Glutamatergic neuron (in vitro differentiated cells): ENCODE measurements at regions not wholly inside any gene's neighbourhood (a gene's known extent, or its start where the extent isn't known, plus 50 kb on each side); places are given as distances from the start of the nearest gene placed in this dataset.

ENCODE experiments used
- DNase-seq: peaks from one replicate; pipeline ENCODE4 v3.0.0; 2022
- H3K27ac Mint-ChIP-seq: one replicate; pipeline ENCODE4 v1.8.0; 2020; ENCODE audit warnings: mild to moderate bottlenecking, mixed read lengths, inconsistent platforms; ENCODE audit not compliant: unreplicated experiment
- H3K27me3 Mint-ChIP-seq: one replicate; pipeline ENCODE4 v1.8.0; 2020; ENCODE audit warnings: mild to moderate bottlenecking, moderate library complexity, mixed read lengths, inconsistent platforms; ENCODE audit not compliant: unreplicated experiment
- H3K36me3 Mint-ChIP-seq: one replicate; pipeline ENCODE4 v1.8.0; 2020; ENCODE audit warnings: mild to moderate bottlenecking, mixed read lengths, inconsistent platforms; ENCODE audit not compliant: unreplicated experiment
- H3K4me1 Mint-ChIP-seq: one replicate; pipeline ENCODE4 v1.8.0; 2020; ENCODE audit warnings: mild to moderate bottlenecking, low read depth, mixed read lengths, inconsistent platforms; ENCODE audit not compliant: unreplicated experiment
- H3K4me3 Mint-ChIP-seq: one replicate; pipeline ENCODE4 v1.8.0; 2020; ENCODE audit warnings: mild to moderate bottlenecking, mixed read lengths, inconsistent platforms; ENCODE audit not compliant: unreplicated experiment
- H3K9me3 Mint-ChIP-seq: one replicate; pipeline ENCODE4 v1.8.0; 2020; ENCODE audit warnings: mild to moderate bottlenecking, moderate library complexity, mixed read lengths, inconsistent platforms; ENCODE audit not compliant: unreplicated experiment
- CTCF ChIP-seq: fragments of 200-600 bp; sonication (generic); IDR thresholded peaks from one replicate; pipeline ENCODE4 v1.5.0; 2021; ENCODE audit not compliant: partially characterized antibody, unreplicated experiment

DNA sequence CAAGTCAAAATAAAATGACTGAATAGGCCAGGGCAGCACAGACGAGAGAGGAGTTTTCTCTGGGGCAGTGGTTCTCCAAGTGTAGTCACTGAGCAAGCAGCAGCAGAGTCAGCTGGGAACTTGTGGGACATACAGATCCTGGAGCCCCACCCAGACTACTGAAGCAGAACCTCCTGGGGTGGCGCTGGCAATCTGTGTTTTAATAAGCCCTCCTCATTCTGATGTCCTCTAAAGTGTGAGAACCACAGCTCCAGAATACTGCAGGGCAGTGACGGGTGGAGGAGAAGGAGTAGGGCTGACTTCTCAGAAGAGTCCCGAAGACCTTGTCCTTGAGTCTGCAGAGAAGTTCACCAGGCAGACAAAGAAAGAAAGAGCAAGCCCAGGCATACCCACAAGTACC, 251.3 kb upstream of the HES1 start:
- Mint-ChIP-seq H3K4me1 (no peaks in the 10 kb centered on the region), H3K27ac (no peak overlapping the region), H3K9me3 (no peaks in the 10 kb centered on the region), H3K36me3 (no peaks in the 10 kb centered on the region), H3K27me3 (peaks cover 2% of the 10 kb centered on the region), H3K4me3 (no peak overlapping the region)
- DNase-seq, result no peak
- no peak for TF ChIP-seq CTCF

DNA sequence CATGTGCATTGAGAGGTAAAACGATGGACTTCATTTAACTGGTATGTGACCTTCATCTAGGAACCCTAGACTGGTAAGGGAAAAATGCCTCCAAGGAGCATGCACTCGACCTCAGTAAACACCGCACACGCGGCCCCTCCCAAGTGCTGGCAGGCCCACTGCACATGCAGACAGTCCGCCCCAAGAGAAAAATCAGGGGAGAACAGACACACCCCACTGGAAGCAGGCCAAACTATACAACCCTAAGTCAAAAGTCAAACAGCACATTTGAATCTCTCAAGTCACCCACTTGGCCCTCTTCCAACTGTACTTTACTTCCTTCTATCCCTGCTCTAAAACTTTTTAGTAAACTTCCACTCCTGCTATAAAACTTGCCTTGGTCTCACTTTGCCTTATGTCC, 250.1 kb upstream of the HES1 start:
- H3K4me1 Mint-ChIP-seq, result no peaks in the 10 kb centered on the region
- H3K9me3 Mint-ChIP-seq, result no peaks in the 10 kb centered on the region
- H3K27ac Mint-ChIP-seq, result no peak overlapping the region
- H3K4me3 Mint-ChIP-seq, result no peak overlapping the region
- DNase-seq, result no peak
- TF ChIP-seq CTCF, result no peak
- peaks cover 2% of the 10 kb centered on the region for H3K27me3 Mint-ChIP-seq
- no peaks in the 10 kb centered on the region for H3K36me3 Mint-ChIP-seq

DNA sequence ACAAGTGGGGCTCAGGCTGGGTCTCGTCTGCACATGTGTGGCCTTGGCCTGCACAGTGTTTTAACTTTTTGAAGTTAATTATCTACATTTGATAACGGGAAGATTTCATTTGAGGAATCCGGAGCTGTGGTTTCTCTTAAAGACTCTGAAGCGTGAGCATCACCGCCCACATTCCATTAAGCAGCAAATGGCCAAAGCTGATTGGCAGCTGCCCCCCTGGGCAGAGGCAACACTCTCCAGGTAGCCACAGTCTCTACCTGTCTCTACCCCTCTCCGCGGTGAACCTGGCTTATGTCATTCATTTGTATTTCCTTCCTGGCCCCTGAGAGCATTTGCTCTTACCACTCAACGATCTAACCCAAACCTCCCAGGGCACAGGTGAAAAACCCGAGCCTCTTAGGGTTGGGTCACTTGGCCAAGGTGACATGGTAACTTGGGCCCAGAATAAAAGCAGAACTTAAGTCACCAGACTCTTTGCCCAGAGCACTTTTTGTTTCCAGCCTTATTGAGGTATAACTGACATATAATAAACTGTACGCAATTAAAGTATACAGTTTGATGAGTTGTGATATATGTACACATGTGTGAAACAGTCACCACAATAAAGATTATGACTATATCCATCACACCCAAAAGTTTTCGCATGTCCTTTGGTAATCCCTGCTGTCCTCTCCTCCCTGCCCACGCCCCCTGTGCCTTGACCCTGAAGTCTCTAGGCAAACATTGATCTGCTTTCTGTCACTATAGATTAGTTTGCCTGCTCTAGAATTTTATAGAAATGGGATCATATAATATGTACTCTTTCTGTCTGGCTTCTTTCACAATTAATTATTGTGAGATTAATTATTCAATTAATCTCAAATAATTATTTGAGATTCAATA, 245.7 kb upstream of the HES1 start:
- H3K9me3 Mint-ChIP-seq, result peaks cover 2% of the 10 kb centered on the region
- H3K4me3 Mint-ChIP-seq, result no peak overlapping the region
- H3K27me3 Mint-ChIP-seq, result no peaks in the 10 kb centered on the region
- DNase-seq, result no peak
- no peaks in the 10 kb centered on the region for H3K4me1 Mint-ChIP-seq
- no peak overlapping the region for H3K27ac Mint-ChIP-seq
- H3K36me3 Mint-ChIP-seq, result no peaks in the 10 kb centered on the region
- TF ChIP-seq CTCF, result no peak

DNA sequence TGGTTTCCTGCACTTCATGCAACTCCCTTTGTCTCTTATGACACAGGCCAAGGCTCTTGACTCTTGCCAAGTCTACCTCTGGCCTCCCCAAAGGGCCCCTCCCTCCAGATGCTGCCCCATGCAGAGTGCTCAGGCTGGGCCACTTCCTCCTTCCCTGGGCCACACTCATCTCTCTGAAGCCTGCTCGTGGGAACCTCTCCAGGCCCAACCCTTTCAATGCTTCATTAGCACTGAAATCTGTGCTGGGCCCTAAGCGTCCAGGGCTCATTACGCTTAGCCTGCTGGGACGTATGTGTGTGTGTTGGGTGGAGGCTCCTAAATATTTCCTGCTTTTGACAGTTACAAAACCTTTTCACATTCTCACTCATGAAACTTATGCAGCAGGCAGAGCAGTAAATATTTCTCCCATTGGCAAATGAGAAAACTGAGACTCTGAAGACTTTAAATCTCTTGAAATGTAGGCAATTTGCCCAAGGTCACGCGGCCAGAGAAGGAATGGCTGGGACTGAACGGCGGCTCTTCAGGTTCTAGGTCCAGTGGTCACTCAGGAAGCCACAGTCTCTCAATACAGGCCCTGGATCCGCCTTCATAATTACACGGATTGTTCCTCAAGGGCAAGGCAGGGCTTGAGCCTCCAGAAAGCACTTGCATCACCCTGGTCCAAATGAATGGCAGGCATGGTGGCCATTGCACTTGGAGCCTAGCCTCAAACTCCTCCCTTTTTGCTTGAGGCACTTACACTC, 241.7 kb upstream of the HES1 start:
- no peak for DNase-seq
- Mint-ChIP-seq H3K27ac (no peak overlapping the region), H3K4me1 (peaks cover 19% of the 10 kb centered on the region), H3K27me3 (no peaks in the 10 kb centered on the region), H3K4me3 (no peak overlapping the region), H3K9me3 (peaks cover 3% of the 10 kb centered on the region), H3K36me3 (no peaks in the 10 kb centered on the region)
- TF ChIP-seq CTCF, result no peak

DNA sequence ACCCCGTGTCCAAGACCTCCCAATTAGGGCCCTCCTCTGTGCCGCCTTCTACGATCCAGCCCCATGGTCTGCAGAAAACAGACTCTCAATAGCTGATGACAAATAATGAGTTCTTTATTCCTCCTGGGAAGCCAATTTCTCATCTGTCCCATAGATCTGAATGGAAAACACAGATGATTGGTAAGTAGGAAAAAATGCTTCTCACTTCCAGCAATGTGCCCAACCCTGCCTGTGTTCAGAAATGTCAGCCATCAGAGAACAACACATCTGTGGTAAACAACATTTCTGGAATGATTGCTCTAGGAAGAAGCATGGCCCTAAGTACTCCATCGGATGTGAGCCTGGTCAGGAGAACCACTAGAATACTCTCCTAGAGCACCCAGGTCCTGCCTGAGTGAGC, 240.5 kb upstream of the HES1 start:
- DNase-seq, result no peak
- peaks cover 19% of the 10 kb centered on the region for H3K4me1 Mint-ChIP-seq
- H3K27me3 Mint-ChIP-seq, result no peaks in the 10 kb centered on the region
- TF ChIP-seq CTCF, result no peak
- H3K9me3 Mint-ChIP-seq, result peaks cover 3% of the 10 kb centered on the region
- no peaks in the 10 kb centered on the region for H3K36me3 Mint-ChIP-seq
- H3K4me3 Mint-ChIP-seq, result no peak overlapping the region
- H3K27ac Mint-ChIP-seq, result no peak overlapping the region
